Smooth muscle cell (in vitro differentiated cells): ENCODE measurements at regions not wholly inside any gene's neighbourhood (a gene's known extent, or its start where the extent isn't known, plus 50 kb on each side); places are given as distances from the start of the nearest gene placed in this dataset.
A peak's percentile ranks its signal among the peaks of the same experiment; 100 is the strongest.

Experiments used
- DNase-seq: peaks from one replicate; lab custom pipeline; 2025; ENCODE audit not compliant: unreplicated experiment; lab: John Stamatoyannopoulos, UW
- H2AFZ ChIP-seq: fragments of 200-600 bp; sonication (generic); 2 replicates; pipeline ENCODE4 v1.6.0; 2016; ENCODE audit warnings: antibody characterized with exemption, low read depth, mild to moderate bottlenecking
- H3F3A ChIP-seq: fragments of 200-600 bp; sonication (generic); 2 replicates; pipeline ENCODE4 v1.6.0; 2017; ENCODE audit warnings: antibody characterized with exemption, low read depth
- H3K27ac ChIP-seq: fragments of 200-600 bp; sonication (generic); 2 replicates; pipeline ENCODE4 v1.5.1; 2016; ENCODE audit warnings: low read depth, mild to moderate bottlenecking
- H3K27me3 ChIP-seq: fragments of 200-600 bp; sonication (generic); 2 replicates; pipeline ENCODE4 v1.6.1; 2016; ENCODE audit warnings: low read depth, mild to moderate bottlenecking
- H3K36me3 ChIP-seq: fragments of 200-600 bp; sonication (generic); 2 replicates; pipeline ENCODE4 v1.5.1; 2016; ENCODE audit warnings: low read depth
- H3K4me1 ChIP-seq: fragments of 200-600 bp; sonication (generic); 2 replicates; pipeline ENCODE4 v1.5.1; 2016; ENCODE audit warnings: low read depth
- H3K4me2 ChIP-seq: fragments of 200-600 bp; sonication (generic); 2 replicates; pipeline ENCODE4 v1.6.0; 2016; ENCODE audit warnings: mild to moderate bottlenecking
- H3K4me3 ChIP-seq: fragments of 200-600 bp; sonication (generic); 2 replicates; pipeline ENCODE4 v1.5.1; 2016; ENCODE audit warnings: mild to moderate bottlenecking
- H3K79me2 ChIP-seq: fragments of 200-600 bp; sonication (generic); 2 replicates; pipeline ENCODE4 v1.6.0; 2016; ENCODE audit warnings: low read depth, mild to moderate bottlenecking
- H3K9ac ChIP-seq: fragments of 200-600 bp; sonication (generic); 2 replicates; pipeline ENCODE4 v1.6.0; 2016; ENCODE audit warnings: low read depth
- H3K9me3 ChIP-seq: fragments of 200-600 bp; sonication (generic); replicated peaks from 2 replicates; pipeline ENCODE4 v1.5.1; 2016; ENCODE audit warnings: low read depth
- H4K20me1 ChIP-seq: fragments of 200-600 bp; sonication (generic); 2 replicates; pipeline ENCODE4 v1.6.0; 2016; ENCODE audit warnings: low read depth
- WGBS: methylation state at CpG from one replicate; pipeline ENCODE4 v1.1.7; 2016; ENCODE audit warnings: low lambda C conversion rate; 5-methylcytosine and 5-hydroxymethylcytosine counted together
- TF ChIP-seq, protein P1 (sequence below): fragments of 200-600 bp; sonication (generic); IDR thresholded peaks from 2 replicates; pipeline ENCODE4 v1.5.1; 2017; ENCODE audit warnings: borderline replicate concordance, mild to moderate bottlenecking, antibody characterized with exemption; ENCODE audit not compliant: insufficient read depth, poor library complexity, severe bottlenecking

DNA sequence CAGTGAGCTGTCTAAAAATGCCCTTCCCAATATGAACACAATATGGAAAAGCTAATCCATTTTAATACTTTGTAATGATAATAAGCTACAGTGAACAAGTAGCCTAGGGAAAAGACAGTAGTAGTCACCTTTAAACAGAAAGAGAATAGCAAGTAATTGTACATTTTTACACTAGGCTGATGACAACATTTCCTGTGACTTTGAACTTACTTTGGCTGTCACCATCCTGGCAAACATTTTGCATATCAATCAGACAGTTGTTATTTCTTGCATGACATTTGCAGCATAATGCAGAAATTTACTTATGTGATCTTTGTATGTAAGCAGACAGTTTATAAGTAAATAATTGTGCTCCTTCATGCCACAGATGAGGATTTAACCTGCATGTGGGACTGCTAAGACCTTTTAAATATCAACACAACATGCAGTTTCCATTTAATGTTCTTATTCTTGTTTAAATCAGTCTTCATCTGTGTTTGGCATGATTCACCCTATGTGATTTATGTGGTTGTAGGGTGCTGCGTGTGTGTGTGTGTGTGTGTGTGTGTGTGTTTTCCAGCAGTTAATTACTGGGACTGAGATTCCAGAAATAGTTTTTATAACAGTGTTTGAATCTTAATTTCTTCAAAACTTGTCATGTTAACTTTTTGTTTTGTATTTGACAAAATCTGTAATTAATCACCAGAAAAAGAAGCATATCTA is 997.1 kb upstream of the ARRDC3 start:
- Histone ChIP-seq H3F3A (no peaks in the 10 kb centered on the region), H3K36me3 (no peaks in the 10 kb centered on the region), H3K9ac (no peak overlapping the region), H3K4me1 (no peaks in the 10 kb centered on the region), H3K4me3 (no peak overlapping the region), H3K27ac (no peak overlapping the region), H3K9me3 (no peaks in the 10 kb centered on the region), H3K27me3 (no peaks in the 10 kb centered on the region), H3K4me2 (no peak overlapping the region), H4K20me1 (no peaks in the 10 kb centered on the region), H2AFZ (no peak overlapping the region), H3K79me2 (no peaks in the 10 kb centered on the region)
- no peak for DNase-seq
- TF ChIP-seq, protein P1, sequence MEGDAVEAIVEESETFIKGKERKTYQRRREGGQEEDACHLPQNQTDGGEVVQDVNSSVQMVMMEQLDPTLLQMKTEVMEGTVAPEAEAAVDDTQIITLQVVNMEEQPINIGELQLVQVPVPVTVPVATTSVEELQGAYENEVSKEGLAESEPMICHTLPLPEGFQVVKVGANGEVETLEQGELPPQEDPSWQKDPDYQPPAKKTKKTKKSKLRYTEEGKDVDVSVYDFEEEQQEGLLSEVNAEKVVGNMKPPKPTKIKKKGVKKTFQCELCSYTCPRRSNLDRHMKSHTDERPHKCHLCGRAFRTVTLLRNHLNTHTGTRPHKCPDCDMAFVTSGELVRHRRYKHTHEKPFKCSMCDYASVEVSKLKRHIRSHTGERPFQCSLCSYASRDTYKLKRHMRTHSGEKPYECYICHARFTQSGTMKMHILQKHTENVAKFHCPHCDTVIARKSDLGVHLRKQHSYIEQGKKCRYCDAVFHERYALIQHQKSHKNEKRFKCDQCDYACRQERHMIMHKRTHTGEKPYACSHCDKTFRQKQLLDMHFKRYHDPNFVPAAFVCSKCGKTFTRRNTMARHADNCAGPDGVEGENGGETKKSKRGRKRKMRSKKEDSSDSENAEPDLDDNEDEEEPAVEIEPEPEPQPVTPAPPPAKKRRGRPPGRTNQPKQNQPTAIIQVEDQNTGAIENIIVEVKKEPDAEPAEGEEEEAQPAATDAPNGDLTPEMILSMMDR, result no peak
- 47% methylated on average over 1 of the region's 1 CpG for WGBS

DNA sequence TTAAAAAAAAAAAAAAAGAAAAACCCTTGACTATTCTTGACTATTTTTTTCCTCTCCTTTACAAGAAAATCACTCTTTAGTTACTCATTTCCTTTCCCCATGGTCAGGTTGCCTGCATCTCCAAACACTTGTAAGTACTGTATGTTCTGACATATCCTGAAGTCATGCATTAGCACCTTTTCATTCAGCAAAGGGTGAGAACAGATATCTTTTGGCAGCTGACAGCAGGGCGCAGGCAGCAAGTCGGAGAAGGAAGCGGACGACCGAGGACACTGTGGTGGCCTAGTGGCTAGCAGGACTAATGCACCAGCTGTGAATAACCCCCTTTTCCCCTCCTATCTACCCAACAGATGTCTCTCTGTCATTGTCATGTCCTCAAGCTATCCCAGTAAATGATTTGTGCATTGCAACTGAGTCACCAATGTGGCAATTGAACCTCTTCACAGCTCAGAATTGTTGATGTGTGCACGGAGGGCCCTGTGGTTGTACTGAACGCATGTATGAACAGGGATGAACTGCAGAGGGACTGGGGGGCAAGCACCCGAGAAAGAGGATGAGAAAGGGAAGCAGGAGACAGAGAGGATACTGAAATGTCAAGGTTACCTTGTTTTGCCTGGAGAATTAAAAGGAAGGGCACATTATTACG is 996.0 kb upstream of the ARRDC3 start:
- H3K36me3 ChIP-seq, result no peaks in the 10 kb centered on the region
- H3F3A ChIP-seq, result no peaks in the 10 kb centered on the region
- no peak overlapping the region for H3K9ac ChIP-seq
- WGBS, result 62% methylated on average over 9 of the region's 9 CpGs
- H4K20me1 ChIP-seq, result no peaks in the 10 kb centered on the region
- H3K4me2 ChIP-seq, result no peak overlapping the region
- H3K27me3 ChIP-seq, result no peaks in the 10 kb centered on the region
- H3K4me1 ChIP-seq, result no peaks in the 10 kb centered on the region
- no peak overlapping the region for H3K4me3 ChIP-seq
- no peaks in the 10 kb centered on the region for H3K79me2 ChIP-seq
- DNase-seq, result no peak
- peak overlapping the region; percentile 15 for H2AFZ ChIP-seq
- H3K27ac ChIP-seq, result no peak overlapping the region
- TF ChIP-seq, protein P1, result no peak
- no peaks in the 10 kb centered on the region for H3K9me3 ChIP-seq

DNA sequence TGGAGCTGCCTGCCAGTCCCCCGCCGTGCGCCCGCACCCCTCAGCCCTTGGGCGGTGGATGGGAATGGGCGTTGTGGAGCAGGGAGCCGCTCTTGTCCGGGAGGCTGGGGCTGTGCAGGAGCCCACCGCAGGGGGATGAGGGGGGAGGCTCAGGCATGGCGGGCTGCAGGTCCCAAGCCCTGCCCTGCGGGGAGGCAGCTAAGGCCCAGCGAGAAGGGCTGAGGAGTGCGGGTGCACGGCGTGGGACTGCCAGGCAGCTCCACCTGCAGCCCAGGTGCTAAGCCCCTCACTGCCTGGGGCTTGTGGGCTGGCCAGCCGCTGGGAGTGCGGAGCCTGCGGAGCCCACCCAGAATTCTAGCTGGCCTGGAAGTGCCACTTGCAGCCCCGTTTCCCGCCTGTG is 991.7 kb upstream of the ARRDC3 start:
- no peaks in the 10 kb centered on the region for H4K20me1 ChIP-seq
- no peak overlapping the region for H3K4me2 ChIP-seq
- H3F3A ChIP-seq, result no peaks in the 10 kb centered on the region
- no peaks in the 10 kb centered on the region for H3K9me3 ChIP-seq
- no peak for DNase-seq
- H3K4me1 ChIP-seq, result no peaks in the 10 kb centered on the region
- 98% methylated on average over 20 of the region's 20 CpGs for WGBS
- H3K27ac ChIP-seq, result no peak overlapping the region
- TF ChIP-seq, protein P1, result no peak
- no peaks in the 10 kb centered on the region for H3K27me3 ChIP-seq
- no peaks in the 10 kb centered on the region for H3K79me2 ChIP-seq
- no peak overlapping the region for H2AFZ ChIP-seq
- no peaks in the 10 kb centered on the region for H3K36me3 ChIP-seq
- no peak overlapping the region for H3K9ac ChIP-seq
- no peak overlapping the region for H3K4me3 ChIP-seq

DNA sequence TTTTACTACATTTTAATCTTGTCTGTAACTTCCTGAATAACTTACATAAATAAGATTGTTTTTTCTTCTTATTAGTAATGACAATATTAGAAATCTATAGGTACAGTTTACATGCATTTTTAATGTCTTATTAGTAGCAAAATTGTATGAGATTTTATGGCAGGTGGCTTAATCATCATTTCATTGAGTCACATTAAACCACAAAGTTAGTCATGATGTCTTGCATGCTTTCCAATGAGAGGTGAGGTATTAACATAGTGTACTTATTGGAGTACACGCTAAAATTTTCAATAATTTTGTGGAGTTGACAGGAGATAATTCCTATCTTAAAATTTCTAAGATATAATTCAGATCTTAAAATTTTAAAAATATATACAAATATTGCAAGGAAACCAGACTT is 989.6 kb upstream of the ARRDC3 start:
- Histone ChIP-seq H3K79me2 (no peaks in the 10 kb centered on the region), H3K27me3 (no peaks in the 10 kb centered on the region), H3F3A (no peaks in the 10 kb centered on the region), H3K9me3 (no peaks in the 10 kb centered on the region), H3K27ac (no peak overlapping the region), H4K20me1 (no peaks in the 10 kb centered on the region), H3K4me2 (no peak overlapping the region), H2AFZ (no peak overlapping the region), H3K36me3 (no peaks in the 10 kb centered on the region), H3K4me3 (no peak overlapping the region), H3K9ac (no peak overlapping the region), H3K4me1 (no peaks in the 10 kb centered on the region)
- no peak for DNase-seq
- TF ChIP-seq, protein P1, result no peak
- 97% methylated on average over 1 of the region's 1 CpG for WGBS
